ENCODE measurements at regions not wholly inside any gene's neighbourhood (a gene's known extent, or its start where the extent isn't known, plus 50 kb on each side); places are given as distances from the start of the nearest gene placed in this dataset.

- no peak for DNase-seq
Measured at GRCh38 chr11:119519796-119520195, 96.8 kb upstream of the THY1 start.

GRCh38 chr11:119518746-119519730 is 96.1 kb upstream of the THY1 start:
- DNase-seq: no peak

- DNase-seq: no peak
Measured at GRCh38 chr11:119515771-119516400, 92.9 kb upstream of the THY1 start.

GRCh38 chr11:119513806-119514170 is 90.8 kb upstream of the THY1 start:
- DNase-seq: no peak

GRCh38 chr11:119513131-119513805 is 90.3 kb upstream of the THY1 start:
- DNase-seq: no peak

- no peak for DNase-seq
Measured at GRCh38 chr11:119512369-119512768, 89.4 kb upstream of the THY1 start.

- DNase-seq: no peak
Measured at GRCh38 chr11:119511614-119512306, 88.8 kb upstream of the THY1 start.

GRCh38 chr11:119509969-119510401 is 87.0 kb upstream of the THY1 start:
- no peak for DNase-seq

- no peak for DNase-seq
Measured at GRCh38 chr11:119509282-119509841, 86.4 kb upstream of the THY1 start.

- no peak for DNase-seq
Measured at GRCh38 chr11:119506436-119506835, 83.5 kb upstream of the THY1 start.

GRCh38 chr11:119505861-119506260 is 82.9 kb upstream of the THY1 start:
- no peak for DNase-seq

- DNase-seq: no peak
Measured at GRCh38 chr11:119505071-119505470, 82.1 kb upstream of the THY1 start.

GRCh38 chr11:119504371-119504770 is 81.4 kb upstream of the THY1 start:
- DNase-seq: no peak

- no peak for DNase-seq
Measured at GRCh38 chr11:119501777-119502405, 78.9 kb upstream of the THY1 start.

- DNase-seq: no peak
Measured at GRCh38 chr11:119497717-119498116, 74.7 kb upstream of the THY1 start.

GRCh38 chr11:119496997-119497396 is 74.0 kb upstream of the THY1 start:
- DNase-seq: no peak

GRCh38 chr11:119496469-119496868 is 73.5 kb upstream of the THY1 start:
- no peak for DNase-seq

GRCh38 chr11:119493712-119494111 is 70.7 kb upstream of the THY1 start:
- no peak for DNase-seq

GRCh38 chr11:119491753-119492510 is 69.0 kb upstream of the THY1 start:
- peak; percentile 36 for DNase-seq

- no peak for DNase-seq
Measured at GRCh38 chr11:119490253-119491006, 67.5 kb upstream of the THY1 start.

GRCh38 chr11:119489087-119489486 is 66.1 kb upstream of the THY1 start:
- no peak for DNase-seq

Measured in NCI-H510A (cell line).